ENCODE measurements at regions not wholly inside any gene's neighbourhood (a gene's known extent, or its start where the extent isn't known, plus 50 kb on each side); places are given as distances from the start of the nearest gene placed in this dataset.

- Histone ChIP-seq H3K4me3 (no peak overlapping the region), H3K4me1 (peaks cover 2 to 6% (median 4%) of the 10 kb centered on the region in 3 donors), H3K27ac (no peak overlapping the region), H3K9me3 (no peaks in the 10 kb centered on the region), H3K36me3 (no peaks in the 10 kb centered on the region), H3K27me3 (peaks cover 0 to 37% (median 0%) of the 10 kb centered on the region in 4 donors)
- intact Hi-C loops (cut with DNase I): no loop called here
- 81 to 82% methylated on average over 9 to 13 of the region's 13 CpGs for WGBS, 2 donors
- no peak for TF ChIP-seq CTCF (IDR thresholded peaks at IDR 0.05)
- TF ChIP-seq POLR2A (IDR thresholded peaks at IDR 0.05): no peak
- DNase-seq: no peak
Observed at GRCh38 chr6:44007818-44008621, 119.2 kb downstream of the MRPL14 start.

- no peak for TF ChIP-seq POLR2A (IDR thresholded peaks at IDR 0.05)
- TF ChIP-seq CTCF (IDR thresholded peaks at IDR 0.05): no peak
- Histone ChIP-seq H3K27ac (no peak overlapping the region), H3K36me3 (no peaks in the 10 kb centered on the region), H3K4me1 (peaks cover 11 to 17% (median 15%) of the 10 kb centered on the region in 3 donors), H3K4me3 (no peak overlapping the region), H3K9me3 (no peaks in the 10 kb centered on the region), H3K27me3 (peaks cover 0 to 48% (median 3%) of the 10 kb centered on the region in 4 donors)
- WGBS, 2 donors: 73 to 77% methylated on average over 3 to 5 of the region's 6 CpGs
- DNase-seq: no peak
- intact Hi-C loops (cut with DNase I): no loop called here
Observed at GRCh38 chr6:44006872-44007303, 120.4 kb downstream of the MRPL14 start.

- peaks cover 0 to 53% (median 3%) of the 10 kb centered on the region in 4 donors for H3K27me3 ChIP-seq
- no peak overlapping the region for H3K27ac ChIP-seq
- intact Hi-C loops (cut with DNase I): no loop called here
- no peak overlapping the region for H3K4me3 ChIP-seq
- WGBS, 2 donors: 65 to 75% methylated on average over 2 of the region's 7 CpGs
- DNase-seq: no peak
- no peaks in the 10 kb centered on the region for H3K36me3 ChIP-seq
- H3K4me1 ChIP-seq: peaks cover 14 to 22% (median 19%) of the 10 kb centered on the region in 3 donors
- no peaks in the 10 kb centered on the region for H3K9me3 ChIP-seq
- TF ChIP-seq CTCF (IDR thresholded peaks at IDR 0.05): no peak
- TF ChIP-seq POLR2A (IDR thresholded peaks at IDR 0.05): no peak
Observed at GRCh38 chr6:44006123-44006871, 121.0 kb downstream of the MRPL14 start.

- Histone ChIP-seq H3K27ac (no peak overlapping the region), H3K4me1 (peaks cover 14 to 21% (median 19%) of the 10 kb centered on the region in 3 donors), H3K27me3 (peaks cover 0 to 61% (median 3%) of the 10 kb centered on the region in 4 donors), H3K9me3 (no peaks in the 10 kb centered on the region), H3K4me3 (no peak overlapping the region), H3K36me3 (no peaks in the 10 kb centered on the region)
- 75 to 79% methylated on average over 3 of the region's 3 CpGs for WGBS, 2 donors
- TF ChIP-seq POLR2A (IDR thresholded peaks at IDR 0.05) (no peak), CTCF (IDR thresholded peaks at IDR 0.05) (no peak)
- DNase-seq: no peak
- intact Hi-C loops (cut with DNase I): no loop called here
Observed at GRCh38 chr6:44005507-44005903, 121.7 kb downstream of the MRPL14 start.

All from esophagus squamous epithelium (tissue), 5 donors.